ENCODE measurements at regions not wholly inside any gene's neighbourhood (a gene's known extent, or its start where the extent isn't known, plus 50 kb on each side); places are given as distances from the start of the nearest gene placed in this dataset.

- Mint-ChIP-seq H3K4me3 (ENCODE audit: low read depth, unreplicated experiment) (no peak overlapping the region), H3K27ac (ENCODE audit: unreplicated experiment) (no peak overlapping the region), H3K9me3 (ENCODE audit: low read depth, unreplicated experiment) (no peaks in the 10 kb centered on the region), H3K4me1 (ENCODE audit: low read depth, unreplicated experiment) (peaks cover 13% of the 10 kb centered on the region), H3K36me3 (ENCODE audit: insufficient read depth, unreplicated experiment) (no peaks in the 10 kb centered on the region), H3K27me3 (ENCODE audit: unreplicated experiment) (no peaks in the 10 kb centered on the region)
- no TSS peak for BruUV-seq (replicated peaks)
- intact Hi-C loops (cut with micrococcal nuclease; ENCODE audit: unreplicated experiment), result no loop called here
- CTCF ChIA-PET, result no interaction called here
- TF ChIP-seq CTCF (IDR thresholded peaks at IDR 0.05; ENCODE audit: unreplicated experiment), result no peak
- DNase-seq, result no peak
These were observed 358.0 kb downstream of the WDR72 start for GRCh38 chr15:53401503-53401902.

- H3K4me1 Mint-ChIP-seq (ENCODE audit: low read depth, unreplicated experiment), result peaks cover 13% of the 10 kb centered on the region
- intact Hi-C loops (cut with micrococcal nuclease; ENCODE audit: unreplicated experiment), result no loop called here
- no peaks in the 10 kb centered on the region for H3K9me3 Mint-ChIP-seq (ENCODE audit: low read depth, unreplicated experiment)
- BruUV-seq (replicated peaks), result no TSS peak
- H3K36me3 Mint-ChIP-seq (ENCODE audit: insufficient read depth, unreplicated experiment), result no peaks in the 10 kb centered on the region
- no peak overlapping the region for H3K4me3 Mint-ChIP-seq (ENCODE audit: low read depth, unreplicated experiment)
- no peak for DNase-seq
- TF ChIP-seq CTCF (IDR thresholded peaks at IDR 0.05; ENCODE audit: unreplicated experiment), result no peak
- CTCF ChIA-PET, result no interaction called here
- H3K27ac Mint-ChIP-seq (ENCODE audit: unreplicated experiment), result no peak overlapping the region
- no peaks in the 10 kb centered on the region for H3K27me3 Mint-ChIP-seq (ENCODE audit: unreplicated experiment)
These were observed 358.5 kb downstream of the WDR72 start for GRCh38 chr15:53400986-53401385.

- intact Hi-C loops (cut with micrococcal nuclease; ENCODE audit: unreplicated experiment), result no loop called here
- Mint-ChIP-seq H3K36me3 (ENCODE audit: insufficient read depth, unreplicated experiment) (no peaks in the 10 kb centered on the region), H3K27ac (ENCODE audit: unreplicated experiment) (no peak overlapping the region), H3K4me1 (ENCODE audit: low read depth, unreplicated experiment) (peaks cover 13% of the 10 kb centered on the region), H3K9me3 (ENCODE audit: low read depth, unreplicated experiment) (no peaks in the 10 kb centered on the region), H3K27me3 (ENCODE audit: unreplicated experiment) (no peaks in the 10 kb centered on the region), H3K4me3 (ENCODE audit: low read depth, unreplicated experiment) (no peak overlapping the region)
- no peak for DNase-seq
- no peak for TF ChIP-seq CTCF (IDR thresholded peaks at IDR 0.05; ENCODE audit: unreplicated experiment)
- no TSS peak for BruUV-seq (replicated peaks)
- CTCF ChIA-PET, result no interaction called here
These were observed 362.3 kb downstream of the WDR72 start for GRCh38 chr15:53397041-53397616.

- Mint-ChIP-seq H3K4me1 (ENCODE audit: low read depth, unreplicated experiment) (peaks cover 13% of the 10 kb centered on the region), H3K36me3 (ENCODE audit: insufficient read depth, unreplicated experiment) (no peaks in the 10 kb centered on the region), H3K4me3 (ENCODE audit: low read depth, unreplicated experiment) (no peak overlapping the region), H3K27me3 (ENCODE audit: unreplicated experiment) (no peaks in the 10 kb centered on the region), H3K9me3 (ENCODE audit: low read depth, unreplicated experiment) (no peaks in the 10 kb centered on the region), H3K27ac (ENCODE audit: unreplicated experiment) (no peak overlapping the region)
- intact Hi-C loops (cut with micrococcal nuclease; ENCODE audit: unreplicated experiment), result no loop called here
- no TSS peak for BruUV-seq (replicated peaks)
- CTCF ChIA-PET, result no interaction called here
- TF ChIP-seq CTCF (IDR thresholded peaks at IDR 0.05; ENCODE audit: unreplicated experiment), result no peak
- DNase-seq, result no peak
These were observed 363.6 kb downstream of the WDR72 start for GRCh38 chr15:53395871-53396270.
